Keratinocyte (primary cell): ENCODE measurements at regions not wholly inside any gene's neighbourhood (a gene's known extent, or its start where the extent isn't known, plus 50 kb on each side); places are given as distances from the start of the nearest gene placed in this dataset.

ENCODE experiments used
- DNase-seq: peaks from one replicate; pipeline ENCODE4 v3.0.0-alpha.2; 2011; ENCODE audit warnings: low read depth, missing footprints, low spot score
- FAIRE-seq: peaks from 2 replicates; lab custom pipeline; 2011; peaks lifted over from hg19 to GRCh38; lab: Jason Lieb, UNC
- H2AFZ ChIP-seq: 2 replicates; pipeline ENCODE4 v1.6.0; 2012; ENCODE audit warnings: low read length, control low read depth, inconsistent platforms; ENCODE audit not compliant: control insufficient read depth
- H3K27ac ChIP-seq: 2 replicates; pipeline ENCODE4 v1.5.1; 2011; ENCODE audit warnings: low read length; ENCODE audit not compliant: control insufficient read depth, insufficient read depth
- H3K27me3 ChIP-seq: 3 replicates; pipeline ENCODE4 v1.6.0; 2011; ENCODE audit warnings: low read length; ENCODE audit not compliant: control insufficient read depth, insufficient read depth; ENCODE audit errors: extremely low read depth
- H3K36me3 ChIP-seq, 2 experiments: 2 replicates in 1 of 2; 3 replicates in 1 of 2; pipeline ENCODE4 v1.5.1; 2011; ENCODE audit warnings: low read length in 2 of 2, mild to moderate bottlenecking in 1 of 2; ENCODE audit not compliant: control insufficient read depth in 2 of 2, insufficient read depth in 2 of 2; ENCODE audit errors: extremely low read depth in 1 of 2
- H3K4me1 ChIP-seq: 3 replicates; pipeline ENCODE4 v1.5.1; 2011; ENCODE audit warnings: low read length; ENCODE audit not compliant: control insufficient read depth, insufficient read depth; ENCODE audit errors: extremely low read depth
- H3K4me2 ChIP-seq: 3 replicates; pipeline ENCODE4 v1.6.0; 2011; ENCODE audit warnings: low read depth, low read length; ENCODE audit not compliant: control insufficient read depth, insufficient read depth; ENCODE audit errors: extremely low read depth
- H3K4me3 ChIP-seq, 3 experiments: fragments of 200-600 bp in 1 of 3; sonication (generic) in 1 of 3; 2 replicates in 2 of 3; 3 replicates in 1 of 3; pipeline ENCODE4 v1.5.1; 2011 to 2016; ENCODE audit warnings: low read length in 3 of 3, mild to moderate bottlenecking in 3 of 3, control low read depth in 2 of 3, inconsistent platforms in 1 of 3, low read depth in 1 of 3, mixed read lengths in 1 of 3, mixed run types in 1 of 3, moderate library complexity in 1 of 3; ENCODE audit not compliant: control insufficient read depth in 2 of 3, insufficient read depth in 2 of 3; ENCODE audit errors: extremely low read depth in 1 of 3
- H3K79me2 ChIP-seq: 2 replicates; pipeline ENCODE4 v1.6.0; 2012; ENCODE audit warnings: low read length; ENCODE audit not compliant: control insufficient read depth, insufficient read depth
- H3K9ac ChIP-seq: 3 replicates; pipeline ENCODE4 v1.6.0; 2011; ENCODE audit warnings: low read length; ENCODE audit not compliant: control insufficient read depth, insufficient read depth; ENCODE audit errors: extremely low read depth
- H3K9me1 ChIP-seq: 3 replicates; pipeline ENCODE4 v1.6.0; 2011; ENCODE audit warnings: low read length; ENCODE audit not compliant: control insufficient read depth, insufficient read depth; ENCODE audit errors: extremely low read depth
- H3K9me3 ChIP-seq: 2 replicates; pipeline ENCODE4 v1.5.1; 2012; ENCODE audit warnings: low read depth, low read length; ENCODE audit not compliant: control insufficient read depth
- H4K20me1 ChIP-seq: 3 replicates; pipeline ENCODE4 v1.6.0; 2011; ENCODE audit warnings: low read length; ENCODE audit not compliant: control insufficient read depth, insufficient read depth; ENCODE audit errors: extremely low read depth
- EZH2 ChIP-seq: IDR thresholded peaks from one replicate; pipeline ENCODE4 v1.6.1; 2012; ENCODE audit warnings: inconsistent platforms, mild to moderate bottlenecking, low read length, moderate library complexity
- dilution Hi-C: fragments of 300-500 bp; cut with MboI; formaldehyde crosslinking; loops from one replicate; pipeline ENCODE4 v1.7.0; 2020; ENCODE audit warnings: low sequenced_read_pairs; ENCODE audit not compliant: extremely low pct_ligation_motif_present
- TF ChIP-seq, protein P1 (sequence below), 3 experiments: IDR thresholded peaks in 1 of 3; conservative IDR thresholded peaks in 1 of 3; optimal IDR thresholded peaks in 1 of 3; 2 replicates in 2 of 3; 3 replicates in 1 of 3; pipeline versions ENCODE3 to v1.5.1; 2011; ENCODE audit warnings: low read length in 3 of 3, mild to moderate bottlenecking in 3 of 3, moderate library complexity in 2 of 3, control low read depth in 1 of 3, inconsistent platforms in 1 of 3; ENCODE audit not compliant: insufficient read depth in 2 of 3; ENCODE audit errors: extremely low read depth in 1 of 3

- H2AFZ ChIP-seq, result no peak overlapping the region
- H4K20me1 ChIP-seq, result no peaks in the 10 kb centered on the region
- dilution Hi-C loops, result no loop called here
- H3K4me3 ChIP-seq, result no peak overlapping the region
- peaks cover 2% of the 10 kb centered on the region for H3K9me3 ChIP-seq
- no peak overlapping the region for H3K9ac ChIP-seq
- H3K36me3 ChIP-seq, result no peaks in the 10 kb centered on the region
- TF ChIP-seq, protein P1, sequence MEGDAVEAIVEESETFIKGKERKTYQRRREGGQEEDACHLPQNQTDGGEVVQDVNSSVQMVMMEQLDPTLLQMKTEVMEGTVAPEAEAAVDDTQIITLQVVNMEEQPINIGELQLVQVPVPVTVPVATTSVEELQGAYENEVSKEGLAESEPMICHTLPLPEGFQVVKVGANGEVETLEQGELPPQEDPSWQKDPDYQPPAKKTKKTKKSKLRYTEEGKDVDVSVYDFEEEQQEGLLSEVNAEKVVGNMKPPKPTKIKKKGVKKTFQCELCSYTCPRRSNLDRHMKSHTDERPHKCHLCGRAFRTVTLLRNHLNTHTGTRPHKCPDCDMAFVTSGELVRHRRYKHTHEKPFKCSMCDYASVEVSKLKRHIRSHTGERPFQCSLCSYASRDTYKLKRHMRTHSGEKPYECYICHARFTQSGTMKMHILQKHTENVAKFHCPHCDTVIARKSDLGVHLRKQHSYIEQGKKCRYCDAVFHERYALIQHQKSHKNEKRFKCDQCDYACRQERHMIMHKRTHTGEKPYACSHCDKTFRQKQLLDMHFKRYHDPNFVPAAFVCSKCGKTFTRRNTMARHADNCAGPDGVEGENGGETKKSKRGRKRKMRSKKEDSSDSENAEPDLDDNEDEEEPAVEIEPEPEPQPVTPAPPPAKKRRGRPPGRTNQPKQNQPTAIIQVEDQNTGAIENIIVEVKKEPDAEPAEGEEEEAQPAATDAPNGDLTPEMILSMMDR (optimal IDR thresholded peaks at IDR 0.05 in 1 of 3, IDR thresholded peaks at IDR 0.05 in 1 of 3, conservative IDR thresholded peaks at IDR 0.05 in 1 of 3; ENCODE audit: extremely low read depth in 1 of 3, insufficient read depth in 2 of 3, low read length in 3 of 3), result no peak
- TF ChIP-seq EZH2, result no peak
- no peaks in the 10 kb centered on the region for H3K27me3 ChIP-seq
- peak; percentile 64 for FAIRE-seq
- no peak overlapping the region for H3K27ac ChIP-seq
- DNase-seq, result no peak
- H3K4me1 ChIP-seq, result peaks cover 22% of the 10 kb centered on the region
- no peak overlapping the region for H3K4me2 ChIP-seq
- no peaks in the 10 kb centered on the region for H3K79me2 ChIP-seq
- H3K9me1 ChIP-seq, result no peaks in the 10 kb centered on the region
Measured at GRCh38 chr6:71468038-71468437, 179.4 kb downstream of the OGFRL1 start.

GRCh38 chr6:71468841-71469700, 180.5 kb downstream of the OGFRL1 start:
- H2AFZ ChIP-seq, result peak overlapping the region; percentile 35
- dilution Hi-C loops, result no loop called here
- H3K4me3 ChIP-seq, result no peak overlapping the region

More at GRCh38 chr6:71468841-71469700, 180.5 kb downstream of the OGFRL1 start:
- no peaks in the 10 kb centered on the region for H3K27me3 ChIP-seq
- FAIRE-seq, result peak; percentile 77
- no peak for DNase-seq
- peak overlapping the region; percentile 35 for H3K4me2 ChIP-seq
- H3K36me3 ChIP-seq, result no peaks in the 10 kb centered on the region
- no peak overlapping the region for H3K9ac ChIP-seq
- H3K4me1 ChIP-seq, result peaks cover 25% of the 10 kb centered on the region
- no peaks in the 10 kb centered on the region for H4K20me1 ChIP-seq
- H3K9me1 ChIP-seq, result no peaks in the 10 kb centered on the region
- peaks cover 2% of the 10 kb centered on the region for H3K9me3 ChIP-seq
- no peak overlapping the region for H3K27ac ChIP-seq
- TF ChIP-seq EZH2, result no peak
- TF ChIP-seq, protein P1 (optimal IDR thresholded peaks at IDR 0.05 in 1 of 3, IDR thresholded peaks at IDR 0.05 in 1 of 3, conservative IDR thresholded peaks at IDR 0.05 in 1 of 3; ENCODE audit: extremely low read depth in 1 of 3, insufficient read depth in 2 of 3, low read length in 3 of 3), result no peak
- H3K79me2 ChIP-seq, result no peaks in the 10 kb centered on the region
